ENCODE measurements at regions not wholly inside any gene's neighbourhood (a gene's known extent, or its start where the extent isn't known, plus 50 kb on each side); places are given as distances from the start of the nearest gene placed in this dataset.

DNA sequence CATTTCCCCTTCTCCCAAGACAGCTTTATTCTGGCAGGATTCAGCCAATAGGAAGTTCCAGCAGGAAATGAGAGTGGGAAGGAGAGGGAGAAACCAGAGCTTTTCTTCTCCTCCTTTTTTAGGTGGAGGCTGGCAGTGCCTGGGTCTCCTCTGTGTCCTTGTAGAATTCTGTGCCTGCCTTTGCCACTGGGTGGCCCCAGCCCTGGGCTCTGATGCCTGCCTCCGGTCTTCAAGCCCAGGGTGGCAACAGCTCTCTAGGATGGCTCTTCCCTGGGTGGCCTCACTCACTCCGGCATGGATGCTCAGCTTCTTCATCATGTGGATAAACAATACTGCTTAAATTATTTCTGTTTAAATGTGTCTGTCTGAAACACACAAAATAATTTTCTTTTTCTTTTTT, 694.8 kb downstream of the SEMA5A start:
- TF ChIP-seq CTCF (IDR thresholded peaks at IDR 0.05; ENCODE audit: poor library complexity), result no peak
- TF ChIP-seq EZH2phosphoT487 (IDR thresholded peaks at IDR 0.05; ENCODE audit: low read depth, severe bottlenecking, unreplicated experiment), result no peak
- no peak for TF ChIP-seq EZH2 (IDR thresholded peaks at IDR 0.05; ENCODE audit: borderline replicate concordance)
